Neural progenitor cell (in vitro differentiated cells): ENCODE measurements at regions not wholly inside any gene's neighbourhood (a gene's known extent, or its start where the extent isn't known, plus 50 kb on each side); places are given as distances from the start of the nearest gene placed in this dataset.

ENCODE experiments used
- EZH2 ChIP-seq: fragments of 200-600 bp; sonication (generic); IDR thresholded peaks from 2 replicates; pipeline ENCODE4 v1.6.1; 2017; ENCODE audit warnings: antibody characterized with exemption, mild to moderate bottlenecking, moderate library complexity
- EZH2phosphoT487 ChIP-seq: fragments of 200-600 bp; sonication (generic); IDR thresholded peaks from 2 replicates; pipeline ENCODE4 v1.6.1; 2017; ENCODE audit warnings: antibody characterized with exemption
- TF ChIP-seq, protein P1 (sequence below): fragments of 200-600 bp; sonication (generic); IDR thresholded peaks from 2 replicates; pipeline ENCODE4 v1.5.1; 2017; ENCODE audit warnings: antibody characterized with exemption, mild to moderate bottlenecking

DNA sequence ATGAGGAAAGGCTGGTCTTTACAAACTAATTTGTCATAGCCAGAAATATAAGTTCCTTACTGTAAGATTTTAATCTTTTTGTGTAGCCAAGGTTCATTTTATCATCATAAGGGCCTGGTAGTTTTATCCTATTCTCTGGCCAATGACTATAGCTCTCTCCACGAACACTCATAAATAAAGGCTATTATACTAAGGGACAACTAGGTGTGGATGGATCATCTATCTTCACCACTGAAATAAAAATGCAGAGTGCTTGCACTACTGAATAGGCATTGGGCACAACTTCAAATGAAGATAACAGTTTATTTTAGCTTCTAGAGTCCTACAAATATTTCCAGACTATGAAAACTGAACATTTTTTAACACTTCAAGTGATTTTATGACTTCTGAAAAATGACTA, 698.6 kb downstream of the NOVA1 start:
- TF ChIP-seq, protein P1, sequence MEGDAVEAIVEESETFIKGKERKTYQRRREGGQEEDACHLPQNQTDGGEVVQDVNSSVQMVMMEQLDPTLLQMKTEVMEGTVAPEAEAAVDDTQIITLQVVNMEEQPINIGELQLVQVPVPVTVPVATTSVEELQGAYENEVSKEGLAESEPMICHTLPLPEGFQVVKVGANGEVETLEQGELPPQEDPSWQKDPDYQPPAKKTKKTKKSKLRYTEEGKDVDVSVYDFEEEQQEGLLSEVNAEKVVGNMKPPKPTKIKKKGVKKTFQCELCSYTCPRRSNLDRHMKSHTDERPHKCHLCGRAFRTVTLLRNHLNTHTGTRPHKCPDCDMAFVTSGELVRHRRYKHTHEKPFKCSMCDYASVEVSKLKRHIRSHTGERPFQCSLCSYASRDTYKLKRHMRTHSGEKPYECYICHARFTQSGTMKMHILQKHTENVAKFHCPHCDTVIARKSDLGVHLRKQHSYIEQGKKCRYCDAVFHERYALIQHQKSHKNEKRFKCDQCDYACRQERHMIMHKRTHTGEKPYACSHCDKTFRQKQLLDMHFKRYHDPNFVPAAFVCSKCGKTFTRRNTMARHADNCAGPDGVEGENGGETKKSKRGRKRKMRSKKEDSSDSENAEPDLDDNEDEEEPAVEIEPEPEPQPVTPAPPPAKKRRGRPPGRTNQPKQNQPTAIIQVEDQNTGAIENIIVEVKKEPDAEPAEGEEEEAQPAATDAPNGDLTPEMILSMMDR, result no peak
- TF ChIP-seq EZH2 (no peak), EZH2phosphoT487 (no peak)
